ENCODE measurements at regions not wholly inside any gene's neighbourhood (a gene's known extent, or its start where the extent isn't known, plus 50 kb on each side); places are given as distances from the start of the nearest gene placed in this dataset.

DNA sequence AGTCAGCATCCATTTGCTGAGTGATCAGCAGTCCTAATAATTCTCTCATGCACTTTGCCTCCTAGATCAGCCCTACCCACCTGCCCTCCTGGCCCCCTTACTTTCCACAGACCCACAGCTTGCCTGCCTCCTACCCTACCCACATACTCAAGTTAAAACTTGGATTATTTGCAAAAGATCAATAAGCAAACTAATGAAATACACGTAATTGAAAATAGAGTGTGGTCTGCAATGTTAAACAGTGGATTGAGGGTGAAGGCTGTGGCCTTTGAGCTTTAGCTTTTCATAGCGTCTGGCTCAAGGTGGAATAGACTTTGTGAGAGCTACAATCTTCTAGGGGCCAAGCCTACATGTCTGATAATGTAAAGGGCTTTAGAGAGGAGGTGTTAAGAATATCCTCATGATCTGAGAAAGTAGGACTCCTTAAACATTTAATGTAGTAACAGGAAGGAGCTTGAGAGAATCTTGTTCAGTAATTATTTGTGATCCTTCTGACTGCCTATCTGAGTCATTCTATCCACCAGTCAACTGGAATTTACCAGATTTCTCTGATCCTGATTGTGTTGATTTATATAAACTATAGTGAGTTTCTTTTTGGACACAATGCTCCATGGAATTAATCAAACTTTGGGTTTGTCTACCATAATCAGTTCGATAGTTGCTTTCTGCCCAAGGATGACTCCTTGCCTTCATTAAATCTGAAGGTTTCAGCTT is 310.0 kb downstream of the HRH4 start:
- no peak for TF ChIP-seq GATA2 (IDR thresholded peaks at IDR 0.05; ENCODE audit: low read depth, low read length)
- TF ChIP-seq GATA3 (IDR thresholded peaks at IDR 0.05; ENCODE audit: low read depth, low read length): no peak
